HG03097 (cell line): ENCODE measurements at regions not wholly inside any gene's neighbourhood (a gene's known extent, or its start where the extent isn't known, plus 50 kb on each side); places are given as distances from the start of the nearest gene placed in this dataset.
"Not testable (repeated sequence)": the region's sequence is repeated elsewhere in the genome, so short reads cannot be mapped to it uniquely, and the experiment has no call there.

ENCODE experiments used
- ATAC-seq: cut with Tn5 transposase; IDR thresholded peaks from one replicate; pipeline ENCODE4 v1.9.1; 2021; ENCODE audit not compliant: unreplicated experiment, low FRiP score

DNA sequence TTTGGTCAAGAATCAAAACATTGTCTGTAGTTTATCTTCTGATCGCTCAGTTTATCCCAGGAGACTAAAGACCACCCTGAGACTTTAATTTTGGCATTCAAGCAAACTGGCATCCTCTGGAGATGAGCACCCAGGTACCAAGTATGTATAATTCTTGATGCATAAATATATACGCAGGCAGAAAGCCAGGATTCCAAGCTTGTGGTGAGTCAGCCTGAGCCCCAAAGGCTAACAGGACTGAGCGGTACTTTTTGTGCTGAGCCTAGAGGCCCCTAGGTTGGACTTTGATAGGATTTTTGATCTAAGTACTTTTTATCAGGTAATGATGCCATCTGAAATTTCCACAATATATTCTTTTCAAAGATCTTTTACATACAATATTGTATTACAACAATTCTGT is 301.3 kb downstream of the TFAP2B start:
- no peak for ATAC-seq

DNA sequence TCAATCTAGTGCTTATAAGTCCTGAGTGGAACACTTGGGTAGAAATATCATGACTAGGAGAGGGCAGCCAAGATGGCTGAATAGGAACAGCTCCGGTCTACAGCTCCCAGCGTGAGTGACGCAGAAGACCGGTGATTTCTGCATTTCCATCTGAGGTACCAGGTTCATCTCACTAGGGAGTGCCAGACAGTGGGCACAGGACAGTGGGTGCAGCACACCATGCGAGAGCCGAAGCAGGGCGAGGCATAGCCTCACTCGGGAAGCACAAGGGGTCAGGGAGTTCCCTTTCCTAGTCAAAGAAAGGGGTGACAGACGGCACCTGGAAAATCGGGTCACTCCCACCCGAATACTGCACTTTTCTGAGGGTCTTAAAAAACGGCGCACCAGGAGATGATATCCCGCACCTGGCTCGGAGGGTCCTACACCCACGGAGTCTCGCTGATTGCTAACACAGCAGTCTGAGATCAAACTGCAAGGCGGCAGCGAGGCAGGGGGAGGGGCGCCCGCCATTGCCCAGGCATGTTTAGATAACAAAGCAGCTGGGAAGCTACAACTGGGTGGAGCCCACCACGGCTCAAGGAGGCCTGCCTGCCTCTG is 302.8 kb downstream of the TFAP2B start:
- not testable (repeated sequence) for ATAC-seq

DNA sequence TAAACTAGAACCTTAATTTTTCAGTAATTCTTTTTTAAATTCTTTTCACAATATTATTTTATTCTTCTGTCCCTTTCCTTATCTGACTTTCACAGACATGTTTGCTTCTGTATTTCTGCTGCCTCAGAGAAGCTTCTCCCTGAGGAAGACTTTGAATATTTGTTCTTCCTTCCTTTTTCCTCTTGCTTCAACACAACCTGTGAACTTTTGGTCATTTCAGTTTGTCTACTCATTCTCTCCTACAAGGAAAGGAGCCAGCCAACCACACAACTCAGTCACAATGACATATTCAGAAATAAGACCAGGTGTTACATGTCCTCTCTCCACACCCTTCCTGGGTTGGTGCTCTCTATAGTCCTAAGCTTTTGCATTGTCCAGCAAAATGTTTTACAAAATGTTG is 310.4 kb downstream of the TFAP2B start:
- no peak for ATAC-seq

DNA sequence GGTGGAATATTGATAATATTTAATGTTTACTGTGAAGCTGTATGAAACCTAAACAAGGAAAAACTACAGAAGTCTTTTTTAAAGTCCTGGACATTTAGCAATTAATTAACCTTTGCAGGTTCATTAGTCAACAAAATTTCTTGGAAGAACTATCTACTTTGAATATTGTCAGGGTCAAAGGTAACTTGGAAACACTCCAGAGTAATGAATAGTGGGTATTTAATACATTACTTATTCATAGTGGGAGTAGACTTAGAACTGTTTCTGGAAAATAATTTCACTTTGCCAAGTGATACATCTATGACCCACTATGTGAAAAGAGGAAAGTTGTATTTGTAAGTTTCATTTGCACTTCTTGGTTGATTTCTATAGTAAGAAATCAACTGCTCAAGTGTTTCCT is 319.1 kb downstream of the TFAP2B start:
- no peak for ATAC-seq

DNA sequence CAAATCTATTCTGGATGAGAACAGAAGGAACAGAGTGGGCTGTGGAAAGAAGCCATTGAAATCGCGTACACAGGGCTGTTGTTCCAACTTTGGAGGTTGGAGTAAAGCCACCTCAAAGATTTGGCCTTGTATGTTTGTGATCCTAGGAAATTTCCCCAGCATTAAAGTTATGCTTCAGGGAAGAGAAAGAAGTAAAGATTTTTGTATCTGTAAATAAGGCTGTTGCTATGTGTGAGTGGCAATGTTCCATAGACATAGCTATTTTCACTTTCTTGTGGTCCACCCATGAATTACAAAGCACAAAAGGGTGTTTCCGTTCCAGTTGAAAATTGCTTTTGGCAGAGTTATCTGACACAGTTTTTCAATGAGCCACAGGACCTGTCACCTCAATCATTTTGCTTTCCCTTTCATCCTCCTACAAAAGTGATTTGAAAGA is 321.3 kb downstream of the TFAP2B start:
- ATAC-seq, result no peak

DNA sequence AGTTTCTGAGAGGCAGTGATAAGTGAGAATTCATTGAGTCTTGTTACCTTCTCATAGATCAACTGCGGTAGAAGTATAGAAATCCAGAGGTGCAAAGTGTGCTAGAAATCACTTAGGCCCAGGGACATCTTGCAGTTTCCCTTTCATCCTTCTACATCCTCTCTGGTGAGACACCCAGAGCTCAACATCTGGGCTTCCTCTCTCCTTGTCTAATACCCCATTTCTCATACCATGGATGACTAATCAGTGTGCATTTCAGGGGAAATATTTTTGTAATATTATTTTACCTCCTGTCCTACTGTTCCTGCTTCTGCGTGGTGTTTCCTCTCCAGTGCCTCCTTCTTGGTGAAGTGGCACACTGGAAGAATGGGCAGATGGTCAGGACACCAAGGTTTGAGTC is 322.4 kb downstream of the TFAP2B start:
- ATAC-seq, result no peak

DNA sequence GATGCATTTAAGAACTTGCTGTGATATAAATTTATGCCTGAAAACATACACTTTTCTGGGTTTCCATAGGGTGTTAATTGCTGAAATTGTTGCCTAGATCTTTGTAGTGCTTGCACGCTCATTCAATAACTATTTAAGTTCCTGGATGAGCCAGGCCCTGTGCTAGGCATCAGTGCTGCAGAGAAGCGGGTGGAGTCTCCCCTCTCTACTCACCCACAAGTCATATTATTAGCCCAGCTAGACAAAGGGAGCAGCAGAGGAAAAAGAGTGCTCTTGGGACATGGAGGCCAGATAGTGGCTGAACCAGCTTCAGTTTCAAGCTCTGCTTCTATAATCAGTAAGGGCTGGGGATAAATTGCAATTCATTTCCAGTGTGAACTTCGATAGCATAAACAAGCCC is 329.1 kb downstream of the TFAP2B start:
- ATAC-seq, result no peak

DNA sequence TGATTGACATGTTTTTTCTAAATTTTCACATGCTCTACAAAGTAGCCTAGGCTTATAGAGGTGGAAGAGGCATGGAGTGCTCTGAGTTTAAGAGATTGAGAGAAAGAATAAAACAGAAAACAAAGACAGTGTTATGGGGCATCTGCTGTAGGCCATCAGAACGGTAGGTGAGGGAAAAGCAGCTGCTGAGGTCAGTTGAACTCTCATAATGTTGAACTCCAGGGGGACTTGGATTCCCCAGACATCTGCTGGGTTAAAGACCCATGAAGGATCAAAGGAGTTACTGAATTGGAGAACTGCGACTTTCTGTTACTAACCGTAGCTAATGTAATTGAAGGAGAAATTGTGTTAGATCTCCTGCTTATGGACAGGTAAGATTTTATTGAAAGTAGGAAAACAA is 333.9 kb downstream of the TFAP2B start:
- no peak for ATAC-seq

DNA sequence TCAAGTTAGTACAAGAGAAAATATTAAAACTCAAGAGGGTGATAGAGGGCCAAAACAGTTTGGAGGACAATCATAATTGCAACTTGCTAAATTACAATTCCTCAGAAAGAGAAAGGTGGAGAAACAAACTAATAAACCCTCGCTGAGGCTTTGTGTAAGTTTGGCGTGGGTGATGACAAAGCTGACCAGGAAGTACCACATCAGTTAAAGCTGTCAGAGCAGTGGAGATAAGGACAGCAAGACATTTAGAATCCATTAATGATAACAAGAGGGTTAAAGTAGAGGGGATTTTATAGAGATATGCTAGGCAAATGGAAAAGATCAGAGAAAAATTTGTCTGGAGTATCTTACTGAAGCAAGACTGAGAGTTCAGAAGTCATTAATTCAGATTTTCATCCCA is 334.4 kb downstream of the TFAP2B start:
- ATAC-seq, result no peak

DNA sequence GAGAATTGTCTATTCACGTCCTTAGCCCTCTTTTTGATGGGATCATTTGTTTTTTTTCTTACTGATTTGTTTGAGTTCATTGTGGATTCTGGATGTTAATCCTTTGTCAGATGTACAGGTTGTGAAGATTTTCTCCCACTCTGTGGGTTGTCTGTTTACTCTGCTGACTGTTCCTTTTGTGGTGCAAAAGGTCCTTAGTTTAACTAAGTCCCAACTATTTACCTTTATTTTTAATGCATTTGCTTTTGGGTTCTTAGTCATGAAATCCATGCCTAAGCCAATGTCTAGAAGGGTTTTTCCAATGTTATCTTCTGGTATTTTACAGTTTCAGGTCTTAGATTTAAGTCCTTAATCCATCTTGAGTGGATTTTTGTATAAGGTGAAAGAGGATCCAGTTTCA is 336.3 kb downstream of the TFAP2B start:
- not testable (repeated sequence) for ATAC-seq

DNA sequence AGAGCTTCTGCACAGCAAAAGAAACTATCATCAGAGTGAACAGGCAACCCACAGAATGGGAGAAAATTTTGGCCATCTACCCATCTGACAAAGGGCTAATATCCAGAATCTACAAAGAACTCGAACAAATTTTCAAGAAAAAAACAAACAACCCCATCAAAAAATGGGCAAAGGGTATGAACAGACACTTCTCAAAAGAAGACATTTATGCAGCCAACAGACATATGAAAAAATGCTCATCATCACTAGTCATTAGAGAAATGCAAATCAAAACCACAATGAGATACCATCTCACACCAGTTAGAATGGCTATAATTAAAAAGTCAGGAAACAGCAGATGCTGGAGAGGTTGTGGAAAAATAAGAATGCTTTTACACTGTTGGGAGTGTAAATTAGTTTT is 340.6 kb downstream of the TFAP2B start:
- not testable (repeated sequence) for ATAC-seq

DNA sequence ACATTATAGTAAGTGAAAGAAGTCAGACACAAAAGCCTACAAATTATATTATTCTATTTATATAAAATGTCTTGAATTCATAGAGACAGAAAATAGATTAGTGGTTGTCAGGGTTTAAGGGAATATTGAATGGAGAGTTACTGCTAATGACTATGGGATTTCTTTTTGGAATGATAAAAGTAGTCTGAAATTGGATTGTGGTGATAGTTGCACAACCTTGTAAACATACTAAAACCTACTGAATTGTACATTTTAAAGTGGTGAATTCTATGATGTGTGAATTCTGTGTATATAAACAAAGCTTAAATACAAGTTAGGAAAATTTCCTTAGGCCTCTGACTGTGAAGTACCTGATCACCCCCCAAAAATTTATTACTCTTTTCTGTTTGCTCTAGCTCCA is 343.1 kb downstream of the TFAP2B start:
- ATAC-seq, result no peak

DNA sequence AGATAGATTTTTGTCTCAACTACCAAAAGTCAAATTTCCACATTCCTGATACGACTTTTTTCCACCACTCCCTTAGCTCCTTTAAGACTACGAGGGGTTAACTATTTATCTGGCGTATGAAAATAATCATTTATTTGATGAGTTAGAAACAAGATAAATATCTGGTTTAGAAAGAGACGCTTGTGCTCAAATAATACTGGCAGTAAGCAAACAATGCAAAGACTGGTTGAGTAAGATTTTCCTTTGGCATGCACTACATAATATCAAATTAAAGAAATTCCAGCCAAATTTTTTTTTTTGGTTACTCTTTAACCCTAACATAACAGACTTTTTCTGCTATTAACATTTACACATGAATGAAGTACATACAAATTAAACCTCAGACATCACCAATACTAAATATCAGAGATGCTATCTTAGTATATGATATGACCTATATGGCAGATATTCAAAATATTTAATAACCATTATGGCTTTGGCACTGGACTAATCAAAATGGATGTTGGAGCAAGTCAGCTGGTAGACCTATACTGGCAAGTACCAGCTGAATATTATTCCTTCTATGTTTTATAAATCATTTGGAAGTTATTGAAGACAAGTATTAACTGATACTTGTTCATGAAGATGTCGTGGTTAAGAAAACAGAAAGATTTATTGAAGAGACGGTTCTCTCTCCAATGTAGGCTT is 345.3 kb downstream of the TFAP2B start:
- no peak for ATAC-seq

DNA sequence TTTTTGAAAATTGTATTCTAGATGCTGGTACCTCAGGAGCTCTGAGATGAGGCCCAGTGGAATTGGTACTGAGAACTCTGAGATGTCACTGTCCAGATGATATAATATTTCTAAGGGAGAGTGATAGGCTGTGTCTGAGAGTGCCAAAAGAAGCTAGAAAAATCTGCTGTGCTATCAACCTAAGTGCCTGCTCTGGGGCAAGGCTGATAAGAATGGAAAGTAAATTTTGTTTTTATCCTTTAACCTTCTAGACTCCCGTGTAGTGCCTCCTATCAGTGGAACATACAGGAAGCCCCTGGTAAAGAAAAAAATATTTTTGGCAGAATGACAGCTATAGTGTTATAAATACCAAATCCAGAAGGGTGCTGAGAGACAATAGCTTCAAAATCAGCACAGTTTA is 348.2 kb downstream of the TFAP2B start:
- ATAC-seq, result no peak

DNA sequence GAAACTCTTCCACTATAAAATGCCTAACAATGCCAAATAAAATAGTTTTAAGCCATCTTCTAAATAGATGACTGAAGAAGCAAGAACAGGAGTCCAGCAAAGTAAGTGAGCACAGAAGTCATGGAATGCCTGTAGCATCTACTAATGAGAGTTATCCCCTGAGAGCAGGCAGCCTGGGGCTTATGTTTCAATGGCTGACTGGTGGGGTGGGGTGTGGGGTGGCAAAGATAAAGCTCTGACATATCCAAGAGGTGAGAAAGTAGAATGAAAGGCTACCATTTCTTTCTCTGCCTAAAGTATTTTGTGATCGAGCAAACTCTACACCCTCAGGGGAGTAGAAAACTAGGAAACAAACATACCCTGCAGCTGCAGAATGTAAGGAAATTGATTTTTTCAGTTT is 348.8 kb downstream of the TFAP2B start:
- no peak for ATAC-seq

DNA sequence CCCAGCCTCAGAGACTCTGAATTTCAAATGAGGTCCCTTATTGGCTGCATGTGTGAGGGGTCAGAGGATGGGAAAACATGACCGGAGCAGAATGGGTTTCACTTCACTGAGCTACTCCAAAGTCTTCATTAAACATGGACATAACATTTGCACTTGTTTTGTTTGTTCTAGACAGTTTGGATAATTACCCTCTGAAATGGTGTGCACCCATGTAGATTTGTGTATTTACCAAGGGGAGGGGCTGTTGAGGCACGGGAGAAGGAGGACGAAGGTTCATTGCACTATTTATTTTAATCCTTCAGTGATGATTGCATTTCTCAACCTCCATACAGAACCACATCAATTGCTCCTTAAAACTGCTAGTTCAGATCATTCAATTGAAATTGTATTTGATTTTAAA is 364.2 kb downstream of the TFAP2B start:
- no peak for ATAC-seq

DNA sequence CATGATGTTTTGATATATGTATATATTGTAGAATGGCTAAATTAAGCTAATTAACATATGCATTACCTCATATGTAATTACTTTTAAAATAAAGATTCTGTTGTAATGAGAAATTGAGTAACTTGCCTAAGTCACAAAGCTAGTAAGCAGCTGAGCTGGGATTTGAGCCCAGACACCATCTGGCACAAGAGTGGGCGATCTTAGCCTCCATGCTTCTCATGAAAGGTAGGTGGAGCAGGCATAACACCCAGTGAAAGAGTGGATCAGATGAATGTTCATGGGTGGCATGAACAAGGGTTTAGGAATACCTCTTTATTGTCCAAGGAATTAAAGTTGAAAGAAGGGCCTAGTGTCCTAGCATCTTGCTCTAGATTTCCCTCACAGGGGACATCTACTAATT is 365.4 kb downstream of the TFAP2B start:
- ATAC-seq, result no peak

DNA sequence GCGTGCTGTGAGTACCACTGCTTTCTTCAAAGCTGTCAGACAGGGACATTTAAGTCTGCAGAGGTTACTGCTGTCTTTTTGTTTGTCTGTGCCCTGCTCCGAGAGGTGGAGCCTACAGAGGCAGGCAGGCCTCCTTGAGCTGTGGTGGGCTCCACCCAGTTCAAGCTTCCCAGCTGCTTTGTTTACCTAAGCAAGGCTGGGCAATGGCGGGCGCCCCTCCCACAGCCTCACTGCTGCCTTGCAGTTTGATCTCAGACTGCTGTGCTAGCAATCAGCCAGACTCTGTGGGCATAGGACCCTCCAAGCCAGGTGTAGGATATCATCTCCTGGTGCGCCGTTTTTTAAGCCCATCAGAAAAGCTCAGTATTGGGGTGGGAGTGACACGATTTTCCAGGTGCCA is 374.5 kb downstream of the TFAP2B start:
- ATAC-seq, result not testable (repeated sequence)

DNA sequence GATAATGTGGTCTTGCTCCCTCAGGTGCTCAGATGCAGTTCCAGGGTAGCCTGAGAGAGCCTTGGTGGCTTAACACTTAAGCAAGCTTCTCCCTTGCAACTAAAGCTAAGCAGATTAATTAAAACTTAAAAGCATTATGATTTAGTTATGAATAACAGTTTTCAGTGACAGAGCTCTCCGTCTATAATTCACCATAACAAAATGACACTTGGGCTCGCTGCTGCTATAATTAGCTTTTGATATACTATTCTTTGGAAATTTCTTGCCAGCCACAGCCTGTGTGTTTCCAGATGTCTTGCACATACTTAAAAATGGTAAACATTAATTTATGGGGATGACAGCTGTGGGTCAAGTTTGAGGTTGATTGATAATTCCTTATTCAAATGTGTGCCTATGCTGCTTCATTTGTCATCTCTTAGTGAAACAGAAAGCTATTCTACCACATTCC is 380.5 kb downstream of the TFAP2B start:
- peak; percentile 81 for ATAC-seq

DNA sequence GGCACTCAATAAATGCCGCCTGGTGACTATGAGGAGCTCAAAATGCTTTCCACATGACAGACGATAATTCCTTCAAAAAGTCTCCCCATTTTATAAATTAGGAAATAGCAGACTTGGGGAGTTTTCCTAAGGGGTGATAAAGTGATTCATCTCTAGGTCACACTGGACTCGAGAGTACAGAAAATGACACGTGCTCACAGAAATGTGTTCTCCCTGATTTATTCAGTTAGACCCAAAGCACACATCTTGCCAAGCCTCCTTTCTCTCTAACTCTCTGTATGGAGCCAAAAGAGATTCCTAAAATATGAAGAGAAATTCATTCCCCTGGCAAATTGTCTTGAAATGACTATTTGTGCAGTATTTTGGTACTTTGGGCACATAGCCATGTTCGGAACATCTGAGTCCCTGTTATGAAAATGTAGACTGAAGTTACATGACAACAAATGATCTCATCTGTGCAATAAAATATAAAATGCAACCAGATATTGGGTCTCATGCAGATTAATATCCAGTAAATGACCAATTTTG is 381.1 kb downstream of the TFAP2B start:
- ATAC-seq, result no peak

DNA sequence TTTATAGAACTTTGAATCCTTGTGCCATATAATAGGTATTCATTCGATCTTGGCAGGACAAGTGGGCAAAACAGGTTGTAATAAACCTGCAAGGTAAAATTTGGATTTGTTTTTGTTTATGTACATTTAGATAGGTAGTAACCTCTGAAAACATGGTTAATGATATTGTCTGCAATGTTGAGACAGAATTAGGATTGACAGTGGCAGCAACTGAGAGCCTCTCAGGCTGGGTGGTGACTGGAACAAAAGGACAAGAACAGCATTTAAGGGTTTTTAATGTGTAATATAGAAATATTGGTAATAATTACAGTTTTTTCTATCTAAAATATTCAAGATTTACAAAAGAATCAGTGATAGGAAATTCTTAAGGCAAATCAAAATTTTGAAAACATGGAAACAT is 382.0 kb downstream of the TFAP2B start:
- ATAC-seq, result no peak

DNA sequence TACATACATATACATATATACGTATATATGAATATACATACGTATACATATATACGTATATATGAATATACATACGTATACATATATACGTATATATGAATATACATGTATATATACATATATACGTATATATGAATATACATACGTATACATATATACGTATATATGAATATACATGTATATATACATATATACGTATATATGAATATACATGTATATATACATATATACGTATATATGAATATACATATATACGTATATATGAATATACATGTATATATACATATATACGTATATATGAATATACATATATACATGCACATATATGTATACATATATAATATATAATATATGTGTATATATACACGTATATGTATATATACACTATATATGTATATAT is 384.0 kb downstream of the TFAP2B start:
- ATAC-seq, result not testable (repeated sequence)
